ENCODE measurements at regions not wholly inside any gene's neighbourhood (a gene's known extent, or its start where the extent isn't known, plus 50 kb on each side); places are given as distances from the start of the nearest gene placed in this dataset.
"Not testable (repeated sequence)": the region's sequence is repeated elsewhere in the genome, so short reads cannot be mapped to it uniquely, and the experiment has no call there.

- intact Hi-C loops (cut with micrococcal nuclease), result loop anchor here (1.0 to 10.0 kb wide), 6 partner anchors 87 to 412 kb away; partner anchors contain the start of genes RASL11A (in 1 of the 2) and USP12 (in 1 of the 2)
- Histone ChIP-seq H3K36me3 (ENCODE audit: control insufficient read depth in 2 of 3, insufficient read depth in 3 of 3, low read length in 3 of 3) (no peaks in the 10 kb centered on the region), H3K4me3 (ENCODE audit: low read length) (no peak overlapping the region), H3K4me1 (ENCODE audit: control insufficient read depth in 2 of 2, insufficient read depth in 2 of 2, low read length in 2 of 2) (peaks cover 0 to 4% of the 10 kb centered on the region in 2 donors), H3K9me3 (ENCODE audit: control insufficient read depth in 2 of 3, low read length in 3 of 3) (no peaks in the 10 kb centered on the region), H3K27me3 (ENCODE audit: control insufficient read depth in 2 of 2, insufficient read depth in 2 of 2, low read length in 2 of 2) (peaks cover 0 to 7% of the 10 kb centered on the region in 2 donors), H3K27ac (ENCODE audit: low read depth, low read length) (no peak overlapping the region)
- Mint-ChIP-seq H3K9me3 (no peaks in the 10 kb centered on the region), H3K27me3 (peaks cover 10 to 29% (median 18%) of the 10 kb centered on the region in 5 donors), H3K4me3 (no peak overlapping the region), H3K4me1 (peaks cover under 1 to 9% (median 5%) of the 10 kb centered on the region in 7 donors), H3K36me3 (no peaks in the 10 kb centered on the region), H3K27ac (no peak overlapping the region)
- ATAC-seq (peak; percentile 45), DNase-seq (peak; percentile 44 to 74 (median 69))
- POLR2A ChIA-PET, result interaction anchor here (1.4 kb wide), 1 partner anchor 374 kb away, joined by 4 read pairs; no protein-coding TSS in a partner anchor
- CTCF ChIA-PET, result interaction anchor here (0.6 to 6.7 kb wide), 12 partner anchors 14 to 1788 kb away, joined by 3 to 122 read pairs (median 4); no protein-coding TSS in a partner anchor
Observed at GRCh38 chr13:27359199-27359821, 65.1 kb upstream of the GTF3A start.

- H3K27ac ChIP-seq (ENCODE audit: low read depth, low read length), result no peak overlapping the region
- peaks cover 0 to 4% of the 10 kb centered on the region in 2 donors for H3K4me1 ChIP-seq (ENCODE audit: control insufficient read depth in 2 of 2, insufficient read depth in 2 of 2, low read length in 2 of 2)
- H3K36me3 ChIP-seq (ENCODE audit: control insufficient read depth in 2 of 3, insufficient read depth in 3 of 3, low read length in 3 of 3), result no peaks in the 10 kb centered on the region
- peaks cover 0 to 7% of the 10 kb centered on the region in 2 donors for H3K27me3 ChIP-seq (ENCODE audit: control insufficient read depth in 2 of 2, insufficient read depth in 2 of 2, low read length in 2 of 2)
- Mint-ChIP-seq H3K9me3 (no peaks in the 10 kb centered on the region), H3K4me1 (peaks cover 0 to 9% (median 5%) of the 10 kb centered on the region in 7 donors), H3K36me3 (no peaks in the 10 kb centered on the region), H3K27ac (no peak overlapping the region), H3K27me3 (peaks cover 10 to 36% (median 19%) of the 10 kb centered on the region in 5 donors), H3K4me3 (no peak overlapping the region)
- POLR2A ChIA-PET, result no interaction called here
- CTCF ChIA-PET, result interaction anchor here (0.5 to 6.7 kb wide), 10 partner anchors 14 to 1414 kb away, joined by 3 to 122 read pairs (median 4); no protein-coding TSS in a partner anchor
- DNase-seq (no peak), ATAC-seq (no peak)
- intact Hi-C loops (cut with micrococcal nuclease), result loop anchor here in 1 of 2 donors (10.0 kb wide), 1 partner anchor 2004 kb away; no protein-coding TSS in a partner anchor
- no peaks in the 10 kb centered on the region for H3K9me3 ChIP-seq (ENCODE audit: control insufficient read depth in 2 of 3, low read length in 3 of 3)
- no peak overlapping the region for H3K4me3 ChIP-seq (ENCODE audit: low read length)
Observed at GRCh38 chr13:27360562-27360961, 63.9 kb upstream of the GTF3A start.

- peak overlapping the region; percentile 24 to 83 (median 45) for H3K4me3 Mint-ChIP-seq
- DNase-seq (peak; percentile 51 to 82 (median 66)), ATAC-seq (peak; percentile 95)
- intact Hi-C loops (cut with micrococcal nuclease), result loop anchor here (1.0 to 10.0 kb wide), 7 partner anchors 12 to 2003 kb away; no protein-coding TSS in a partner anchor
- no peaks in the 10 kb centered on the region for H3K36me3 ChIP-seq (ENCODE audit: control insufficient read depth in 2 of 3, insufficient read depth in 3 of 3, low read length in 3 of 3)
- H3K4me1 ChIP-seq (ENCODE audit: control insufficient read depth in 2 of 2, insufficient read depth in 2 of 2, low read length in 2 of 2), result peaks cover 0 to 4% of the 10 kb centered on the region in 2 donors
- peak overlapping the region; percentile 47 for H3K4me3 ChIP-seq (ENCODE audit: low read length)
- ChIA-PET CTCF (interaction anchor here (0.6 to 6.7 kb wide), 13 partner anchors 12 to 623 kb away, joined by 3 to 122 read pairs (median 4); no protein-coding TSS in a partner anchor), POLR2A (no interaction called here)
- H3K27me3 ChIP-seq (ENCODE audit: control insufficient read depth in 2 of 2, insufficient read depth in 2 of 2, low read length in 2 of 2), result peaks cover 0 to 7% of the 10 kb centered on the region in 2 donors
- peaks cover 13 to 49% (median 25%) of the 10 kb centered on the region in 5 donors for H3K27me3 Mint-ChIP-seq
- H3K27ac Mint-ChIP-seq, result peak overlapping the region in 1 of 9 donors; percentile 35
- H3K9me3 ChIP-seq (ENCODE audit: control insufficient read depth in 2 of 3, low read length in 3 of 3), result no peaks in the 10 kb centered on the region
- no peak overlapping the region for H3K27ac ChIP-seq (ENCODE audit: low read depth, low read length)
- no peaks in the 10 kb centered on the region for H3K36me3 Mint-ChIP-seq
- no peaks in the 10 kb centered on the region for H3K9me3 Mint-ChIP-seq
- peaks cover 0 to 9% (median 5%) of the 10 kb centered on the region in 7 donors for H3K4me1 Mint-ChIP-seq
Observed at GRCh38 chr13:27362064-27362751, 62.2 kb upstream of the GTF3A start.

- H3K27me3 Mint-ChIP-seq, result peaks cover 20 to 58% (median 28%) of the 10 kb centered on the region in 5 donors
- intact Hi-C loops (cut with micrococcal nuclease), result loop anchor here in 1 of 2 donors (2.0 to 10.0 kb wide), 2 partner anchors 1433 to 2001 kb away; no protein-coding TSS in a partner anchor
- H3K9me3 Mint-ChIP-seq; H3K27ac ChIP-seq (ENCODE audit: low read depth, low read length); H3K36me3 Mint-ChIP-seq; ATAC-seq; H3K4me1 Mint-ChIP-seq; H3K36me3 ChIP-seq (ENCODE audit: control insufficient read depth in 2 of 3, insufficient read depth in 3 of 3, low read length in 3 of 3); POLR2A ChIA-PET; H3K27ac Mint-ChIP-seq; H3K4me3 Mint-ChIP-seq; H3K4me3 ChIP-seq (ENCODE audit: low read length); H3K27me3 ChIP-seq (ENCODE audit: control insufficient read depth in 2 of 2, insufficient read depth in 2 of 2, low read length in 2 of 2); DNase-seq; H3K9me3 ChIP-seq (ENCODE audit: control insufficient read depth in 2 of 3, low read length in 3 of 3); H3K4me1 ChIP-seq (ENCODE audit: control insufficient read depth in 2 of 2, insufficient read depth in 2 of 2, low read length in 2 of 2): not testable (repeated sequence)
- CTCF ChIA-PET, result interaction anchor here (2.0 to 6.7 kb wide), 3 partner anchors 10 to 462 kb away, joined by 11 to 122 read pairs (median 32); no protein-coding TSS in a partner anchor
Observed at GRCh38 chr13:27363637-27364036, 60.8 kb upstream of the GTF3A start.

GRCh38 chr13:27367570-27367969 lies 56.8 kb upstream of the GTF3A start:
- ChIA-PET POLR2A (no interaction called here), CTCF (interaction anchor here (0.5 kb wide), 1 partner anchor 461 kb away, joined by 3 read pairs; no protein-coding TSS in a partner anchor)
- Histone ChIP-seq H3K27ac (ENCODE audit: low read depth, low read length) (no peak overlapping the region), H3K4me3 (ENCODE audit: low read length) (no peak overlapping the region), H3K4me1 (ENCODE audit: control insufficient read depth in 2 of 2, insufficient read depth in 2 of 2, low read length in 2 of 2) (no peaks in the 10 kb centered on the region), H3K27me3 (ENCODE audit: control insufficient read depth in 2 of 2, insufficient read depth in 2 of 2, low read length in 2 of 2) (no peaks in the 10 kb centered on the region), H3K9me3 (ENCODE audit: control insufficient read depth in 2 of 3, low read length in 3 of 3) (no peaks in the 10 kb centered on the region), H3K36me3 (ENCODE audit: control insufficient read depth in 2 of 3, insufficient read depth in 3 of 3, low read length in 3 of 3) (no peaks in the 10 kb centered on the region)
- ATAC-seq (no peak), DNase-seq (no peak)
- Mint-ChIP-seq H3K36me3 (no peaks in the 10 kb centered on the region), H3K4me3 (no peak overlapping the region), H3K4me1 (peaks cover 0 to 9% (median 0%) of the 10 kb centered on the region in 7 donors), H3K27me3 (peaks cover 18 to 46% (median 20%) of the 10 kb centered on the region in 5 donors), H3K27ac (no peak overlapping the region), H3K9me3 (peaks cover 0 to 1% (median 0%) of the 10 kb centered on the region in 11 donors)
- intact Hi-C loops (cut with micrococcal nuclease), result loop anchor here in 1 of 2 donors (10.0 kb wide), 1 partner anchor 1997 kb away; no protein-coding TSS in a partner anchor

GRCh38 chr13:27370305-27370872 lies 54.0 kb upstream of the GTF3A start:
- ChIA-PET CTCF (interaction anchor here (1.0 to 1.1 kb wide), 2 partner anchors 385 to 456 kb away, joined by 3 read pairs; no protein-coding TSS in a partner anchor), POLR2A (no interaction called here)
- DNase-seq (no peak), ATAC-seq (no peak)
- Mint-ChIP-seq H3K27me3 (peaks cover 20 to 34% (median 32%) of the 10 kb centered on the region in 5 donors), H3K4me1 (peaks cover 0 to 14% (median 4%) of the 10 kb centered on the region in 7 donors), H3K27ac (no peak overlapping the region), H3K4me3 (no peak overlapping the region), H3K9me3 (peaks cover 0 to 1% (median 0%) of the 10 kb centered on the region in 11 donors), H3K36me3 (no peaks in the 10 kb centered on the region)
- no peak overlapping the region for H3K27ac ChIP-seq (ENCODE audit: low read depth, low read length)
- no peaks in the 10 kb centered on the region for H3K9me3 ChIP-seq (ENCODE audit: control insufficient read depth in 2 of 3, low read length in 3 of 3)
- intact Hi-C loops (cut with micrococcal nuclease), result loop anchor here in 1 of 2 donors (5.0 to 10.0 kb wide), 3 partner anchors 57 to 584 kb away; no protein-coding TSS in a partner anchor
- no peaks in the 10 kb centered on the region for H3K4me1 ChIP-seq (ENCODE audit: control insufficient read depth in 2 of 2, insufficient read depth in 2 of 2, low read length in 2 of 2)
- H3K27me3 ChIP-seq (ENCODE audit: control insufficient read depth in 2 of 2, insufficient read depth in 2 of 2, low read length in 2 of 2), result no peaks in the 10 kb centered on the region
- H3K36me3 ChIP-seq (ENCODE audit: control insufficient read depth in 2 of 3, insufficient read depth in 3 of 3, low read length in 3 of 3), result no peaks in the 10 kb centered on the region
- no peak overlapping the region for H3K4me3 ChIP-seq (ENCODE audit: low read length)
